HG03575 (cell line): ENCODE measurements at regions not wholly inside any gene's neighbourhood (a gene's known extent, or its start where the extent isn't known, plus 50 kb on each side); places are given as distances from the start of the nearest gene placed in this dataset.

Experiments used
- ATAC-seq: cut with Tn5 transposase; IDR thresholded peaks from one replicate; pipeline ENCODE4 v1.9.1; 2021; ENCODE audit not compliant: unreplicated experiment, insufficient number of reproducible peaks, low FRiP score; ENCODE audit errors: extremely low read depth

- no peak for ATAC-seq
Measured at GRCh38 chr12:125568306-125568705, 503.1 kb downstream of the AACS start.

DNA sequence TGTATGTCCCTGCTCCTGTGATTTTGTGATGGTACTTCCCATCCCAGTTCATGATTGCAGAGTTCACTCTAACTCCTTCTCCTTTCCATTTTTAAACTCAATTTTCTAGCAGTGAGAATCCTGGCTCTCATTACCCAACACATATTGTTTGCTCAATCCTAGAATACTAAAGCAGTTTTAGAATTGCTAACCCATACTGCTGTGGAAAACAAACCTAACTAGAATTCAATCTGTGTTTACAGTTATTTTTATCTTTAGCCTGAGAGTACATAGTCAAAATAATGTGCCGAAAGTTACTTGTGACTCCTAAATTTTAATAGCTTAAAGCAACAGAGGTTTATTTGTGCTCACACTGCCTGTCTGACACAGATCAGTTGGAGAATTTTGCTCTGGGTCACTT, 508.0 kb downstream of the AACS start:
- no peak for ATAC-seq

GRCh38 chr12:125577334-125577733, 512.1 kb downstream of the AACS start:
- ATAC-seq = no peak

GRCh38 chr12:125579916-125580315, 514.7 kb downstream of the AACS start:
- ATAC-seq = no peak

GRCh38 chr12:125583071-125583470, 517.8 kb downstream of the AACS start:
- ATAC-seq = no peak

GRCh38 chr12:125586441-125586840, 521.2 kb downstream of the AACS start:
- no peak for ATAC-seq

DNA sequence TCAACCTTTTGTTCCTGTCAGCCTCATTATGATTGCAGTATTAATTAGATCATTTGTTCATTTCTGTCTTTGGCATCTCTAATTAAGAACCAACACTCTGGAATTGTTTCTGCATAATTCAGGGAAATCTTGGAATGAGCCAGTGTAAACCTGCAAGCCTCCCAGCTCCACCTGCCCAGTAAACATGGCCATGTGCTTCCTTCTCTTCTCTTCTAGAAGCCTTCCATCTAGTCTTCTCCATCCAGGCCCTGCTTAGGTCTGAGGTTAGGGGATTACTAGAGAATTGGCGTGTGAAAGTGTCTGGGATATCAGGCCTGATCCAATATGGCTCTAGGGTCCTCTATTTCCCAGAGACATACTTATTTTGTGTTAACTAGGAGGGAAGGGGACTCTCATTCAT, 528.0 kb downstream of the AACS start:
- no peak for ATAC-seq

DNA sequence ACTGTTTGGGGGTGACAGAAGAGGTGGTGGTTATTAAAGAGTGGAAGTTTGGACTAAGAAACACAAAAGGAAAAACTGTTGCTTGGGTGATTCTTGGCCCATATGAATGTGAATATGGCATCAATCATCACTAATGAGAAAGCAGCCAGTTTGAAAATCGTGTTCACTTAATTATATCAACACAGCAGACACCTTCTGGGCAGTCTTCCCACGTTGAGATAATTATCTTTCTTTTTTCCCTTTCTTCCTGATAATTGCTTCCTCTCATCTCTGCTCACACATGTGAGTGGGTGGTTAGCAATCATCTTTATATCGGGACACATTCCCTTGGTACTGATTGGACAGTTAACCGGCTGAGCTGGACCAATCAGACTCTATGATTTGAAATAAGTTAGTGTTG, 539.7 kb downstream of the AACS start:
- no peak for ATAC-seq

- ATAC-seq = no peak
Measured at GRCh38 chr12:125606312-125606711, 541.1 kb downstream of the AACS start.

GRCh38 chr12:125610292-125610691, 545.1 kb downstream of the AACS start:
- no peak for ATAC-seq

- ATAC-seq = no peak
Measured at GRCh38 chr12:125610971-125611370, 545.7 kb downstream of the AACS start.

DNA sequence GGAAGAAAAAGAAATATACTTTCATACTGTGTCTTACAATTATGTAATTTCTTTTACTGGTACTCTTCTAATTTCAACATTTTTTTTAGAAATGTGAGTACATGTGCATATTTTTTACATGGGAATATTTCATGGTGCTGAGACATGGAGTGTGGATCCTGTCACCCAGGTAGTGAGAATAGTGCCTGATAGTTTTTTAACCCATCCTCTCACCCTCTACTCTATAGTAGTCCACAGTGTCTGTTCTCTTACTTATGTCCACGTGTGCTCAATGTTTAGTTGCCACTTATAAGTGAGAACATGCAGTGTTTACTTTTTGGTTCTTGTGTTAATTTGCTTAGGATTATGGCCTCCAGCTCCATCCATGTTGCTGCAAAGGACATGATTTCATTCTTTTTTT, 548.8 kb downstream of the AACS start:
- ATAC-seq = no peak

DNA sequence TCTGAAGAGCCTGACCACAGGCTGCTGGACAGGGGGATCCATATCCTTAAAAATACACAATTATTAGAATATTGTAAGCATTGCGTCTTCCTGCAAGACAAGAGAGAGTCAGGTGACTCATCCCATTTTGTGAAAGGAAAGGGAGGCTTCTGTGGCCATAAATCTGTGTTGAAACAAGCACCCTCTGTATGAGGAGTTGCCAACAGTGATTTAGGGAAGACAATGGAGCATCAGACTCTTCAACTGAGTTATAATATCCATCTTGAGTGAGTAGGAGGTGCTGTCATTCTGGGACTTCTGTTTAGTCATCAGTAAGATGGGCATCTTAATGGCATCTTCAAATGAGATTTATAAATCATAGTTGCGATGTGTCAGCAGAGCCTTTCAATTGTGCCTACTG, 554.5 kb downstream of the AACS start:
- ATAC-seq = no peak

- ATAC-seq = no peak
Measured at GRCh38 chr12:125633686-125634085, 568.5 kb downstream of the AACS start.

DNA sequence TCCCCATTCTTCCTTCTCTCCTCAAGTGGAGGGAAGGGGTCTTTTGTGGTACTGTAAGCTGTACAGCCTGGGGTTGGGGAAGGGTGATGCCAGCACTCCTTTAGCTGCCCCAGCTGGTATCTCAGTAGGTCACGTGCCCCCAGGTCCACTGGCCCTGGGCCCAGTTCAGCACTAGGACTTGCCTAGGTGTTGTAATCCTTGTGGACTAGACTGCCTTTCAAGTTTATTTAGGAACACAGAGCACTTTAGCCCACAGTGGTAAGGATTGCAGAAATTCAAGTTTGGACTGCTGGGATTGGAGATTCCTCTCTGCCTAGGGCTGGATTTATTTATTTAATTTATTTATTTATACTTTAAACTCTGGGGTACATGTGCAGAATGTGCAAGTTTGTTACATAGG, 569.6 kb downstream of the AACS start:
- no peak for ATAC-seq

DNA sequence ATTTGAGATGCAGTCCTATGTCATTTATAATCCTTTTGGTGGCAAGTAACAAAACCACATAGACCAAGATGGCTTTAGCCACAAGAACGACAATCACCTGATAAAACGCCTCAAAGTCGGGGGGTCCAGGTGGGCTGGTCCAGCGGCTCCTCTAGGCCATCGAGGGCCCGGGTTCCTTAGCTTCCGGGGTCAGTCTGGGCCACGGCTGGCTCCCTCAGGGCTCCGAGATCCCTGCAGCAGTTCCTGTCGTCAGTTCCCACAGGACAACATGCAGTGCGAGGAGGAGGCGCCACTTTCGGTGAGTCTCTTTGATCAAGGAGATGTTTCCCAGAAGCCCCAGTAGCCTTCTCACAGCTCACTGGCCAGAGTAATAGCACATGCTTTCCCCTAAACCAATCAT, 574.6 kb downstream of the AACS start:
- no peak for ATAC-seq

- ATAC-seq = no peak
Measured at GRCh38 chr12:125643055-125643454, 577.8 kb downstream of the AACS start.

- ATAC-seq = no peak
Measured at GRCh38 chr12:125645724-125646123, 580.5 kb downstream of the AACS start.

- no peak for ATAC-seq
Measured at GRCh38 chr12:125650587-125650986, 585.4 kb downstream of the AACS start.

- ATAC-seq = no peak
Measured at GRCh38 chr12:125651625-125652024, 586.4 kb downstream of the AACS start.

DNA sequence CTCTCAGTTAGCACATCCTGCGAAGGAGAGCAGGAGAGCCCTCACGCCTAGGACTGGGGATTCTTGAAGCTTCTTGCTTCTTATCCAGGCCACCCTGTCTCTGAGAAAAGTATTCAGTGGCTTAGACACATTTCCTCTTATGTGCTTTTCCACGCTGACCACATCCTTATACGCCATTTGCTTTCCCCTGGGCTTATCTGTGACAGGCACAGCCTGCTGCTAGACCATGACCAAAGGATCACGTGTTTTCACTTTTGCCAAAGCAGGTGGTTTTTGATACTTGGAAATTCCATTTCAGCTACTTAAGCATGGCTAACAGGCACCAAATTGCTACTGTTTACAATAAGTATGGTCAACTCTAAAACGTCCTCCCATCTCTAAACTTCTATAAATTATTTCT, 587.4 kb downstream of the AACS start:
- ATAC-seq = no peak

DNA sequence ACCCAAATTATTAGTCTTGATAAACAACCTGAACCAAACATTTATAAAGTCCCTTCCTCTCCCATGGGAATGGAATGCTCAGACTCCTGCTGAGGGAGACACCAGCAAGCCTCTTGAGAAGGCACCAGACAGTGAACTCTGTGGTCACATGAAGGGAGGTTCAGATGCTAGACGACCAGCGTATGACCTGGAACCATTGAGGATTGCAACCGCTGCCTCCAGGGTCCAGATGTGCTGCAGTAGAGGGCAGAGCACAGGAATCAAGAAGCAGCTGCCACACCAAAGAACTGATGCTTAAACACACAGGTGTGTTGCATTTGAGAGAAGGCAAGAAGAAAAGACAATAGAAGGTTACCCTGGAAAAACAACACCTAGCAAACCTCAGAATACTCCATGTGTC, 592.4 kb downstream of the AACS start:
- ATAC-seq = no peak
